H9 (cell line): ENCODE measurements at regions not wholly inside any gene's neighbourhood (a gene's known extent, or its start where the extent isn't known, plus 50 kb on each side); places are given as distances from the start of the nearest gene placed in this dataset.

Experiments
- DNase-seq: peaks from one replicate; pipeline ENCODE4 v3.0.0-alpha.2; 2017
- H2AFZ ChIP-seq: one replicate; pipeline ENCODE4 v1.6.1; 2013; ENCODE audit warnings: mild to moderate bottlenecking, low read length, control low read depth, moderate library complexity
- H2AK5ac ChIP-seq: 2 replicates; pipeline ENCODE4 v1.6.1; 2013; ENCODE audit warnings: low read length, control low read depth, mixed read lengths; ENCODE audit not compliant: insufficient read length
- H2BK120ac ChIP-seq: one replicate; pipeline ENCODE4 v1.6.1; 2013; ENCODE audit warnings: low read depth, mild to moderate bottlenecking, low read length, control low read depth, inconsistent platforms; ENCODE audit not compliant: poor library complexity, severe bottlenecking
- H2BK12ac ChIP-seq: 2 replicates; pipeline ENCODE4 v1.6.1; 2013; ENCODE audit warnings: low read length, control low read depth, mixed read lengths, low read depth; ENCODE audit not compliant: insufficient read length
- H2BK15ac ChIP-seq: 2 replicates; pipeline ENCODE4 v1.6.1; 2013; ENCODE audit warnings: low read depth, low read length, control low read depth
- H2BK20ac ChIP-seq: one replicate; pipeline ENCODE4 v1.6.1; 2013; ENCODE audit warnings: low read depth, mild to moderate bottlenecking, low read length, control low read depth, inconsistent platforms; ENCODE audit not compliant: poor library complexity, severe bottlenecking
- H2BK5ac ChIP-seq: 2 replicates; pipeline ENCODE4 v1.6.1; 2013; ENCODE audit warnings: low read length, control low read depth, mixed read lengths; ENCODE audit not compliant: insufficient read length
- H3K14ac ChIP-seq: 2 replicates; pipeline ENCODE4 v1.6.1; 2013; ENCODE audit warnings: low read length, control low read depth; ENCODE audit not compliant: insufficient read depth
- H3K18ac ChIP-seq: 2 replicates; pipeline ENCODE4 v1.6.1; 2013; ENCODE audit warnings: low read depth, mild to moderate bottlenecking, mixed read lengths, low read length, control low read depth; ENCODE audit not compliant: insufficient read length
- H3K23ac ChIP-seq: 2 replicates; pipeline ENCODE4 v1.6.1; 2013; ENCODE audit warnings: low read length, control low read depth, mixed read lengths, low read depth; ENCODE audit not compliant: insufficient read length
- H3K23me2 ChIP-seq: 2 replicates; pipeline ENCODE4 v1.6.1; 2013; ENCODE audit warnings: low read depth, mild to moderate bottlenecking, mixed read lengths, low read length, control low read depth; ENCODE audit not compliant: insufficient read length, poor library complexity, severe bottlenecking
- H3K27ac ChIP-seq: 2 replicates; pipeline ENCODE4 v1.5.1; 2013; ENCODE audit warnings: low read length, control low read depth, mixed read lengths, low read depth; ENCODE audit not compliant: insufficient read length
- H3K27me3 ChIP-seq: 2 replicates; pipeline ENCODE4 v1.6.1; 2013; ENCODE audit warnings: low read length, control low read depth, inconsistent platforms; ENCODE audit not compliant: insufficient read depth
- H3K4ac ChIP-seq: 2 replicates; pipeline ENCODE4 v1.6.1; 2013; ENCODE audit warnings: low read depth, mild to moderate bottlenecking, control low read depth, inconsistent platforms, low read length, moderate library complexity
- H3K4me1 ChIP-seq: 2 replicates; pipeline ENCODE4 v1.6.1; 2013; ENCODE audit warnings: low read length, control low read depth, inconsistent platforms; ENCODE audit not compliant: insufficient read depth
- H3K4me2 ChIP-seq: 2 replicates; pipeline ENCODE4 v1.6.1; 2013; ENCODE audit warnings: low read length, control low read depth, mixed read lengths; ENCODE audit not compliant: insufficient read length, insufficient read depth
- H3K56ac ChIP-seq: 2 replicates; pipeline ENCODE4 v1.6.1; 2013; ENCODE audit warnings: low read depth, mild to moderate bottlenecking, mixed read lengths, low read length, control low read depth; ENCODE audit not compliant: insufficient read length
- H3K79me1 ChIP-seq: 2 replicates; pipeline ENCODE4 v1.6.1; 2013; ENCODE audit warnings: low read depth, mild to moderate bottlenecking, moderate library complexity, low read length, control low read depth, inconsistent platforms; ENCODE audit not compliant: insufficient read depth, poor library complexity, severe bottlenecking
- H3K79me2 ChIP-seq: 2 replicates; pipeline ENCODE4 v1.6.1; 2013; ENCODE audit warnings: low read length, control low read depth, inconsistent platforms; ENCODE audit not compliant: insufficient read depth
- H3K9ac ChIP-seq: 2 replicates; pipeline ENCODE4 v1.6.1; 2013; ENCODE audit warnings: low read length, control low read depth, mixed read lengths; ENCODE audit not compliant: insufficient read length; ENCODE audit errors: extremely low read depth
- H3K9me3 ChIP-seq: one replicate; pipeline ENCODE4 v1.6.1; 2013; ENCODE audit warnings: low read depth, low read length, inconsistent platforms; ENCODE audit not compliant: control insufficient read depth
- H3T11ph ChIP-seq: one replicate; pipeline ENCODE4 v1.6.1; 2013; ENCODE audit warnings: mild to moderate bottlenecking, low read length, control low read depth, inconsistent platforms
- H4K20me1 ChIP-seq: one replicate; pipeline ENCODE4 v1.6.1; 2013; ENCODE audit not compliant: control insufficient read depth, insufficient read length, insufficient read depth
- H4K5ac ChIP-seq: 2 replicates; pipeline ENCODE4 v1.6.1; 2013; ENCODE audit warnings: low read depth, mild to moderate bottlenecking, mixed read lengths, low read length, control low read depth; ENCODE audit not compliant: insufficient read length
- H4K8ac ChIP-seq: replicated peaks from 2 replicates; pipeline ENCODE4 v1.6.1; 2013; ENCODE audit warnings: low read length, control low read depth, mixed read lengths, low read depth; ENCODE audit not compliant: insufficient read length
- H4K91ac ChIP-seq: 2 replicates; pipeline ENCODE4 v1.6.1; 2013; ENCODE audit warnings: low read depth, mild to moderate bottlenecking, moderate library complexity, mixed read lengths, low read length, control low read depth; ENCODE audit not compliant: insufficient read length
- H3K27ac Mint-ChIP-seq, 3 experiments: 2 replicates in 2 of 3; 3 replicates in 1 of 3; pipeline ENCODE4 v1.8.0; 2020 to 2021; ENCODE audit warnings: mixed read lengths in 3 of 3, mild to moderate bottlenecking in 1 of 3, moderate library complexity in 1 of 3
- H3K27me3 Mint-ChIP-seq: 2 replicates; pipeline ENCODE4 v1.8.0; 2021; ENCODE audit warnings: low read depth, mild to moderate bottlenecking, moderate library complexity, mixed read lengths
- H3K36me3 Mint-ChIP-seq, 3 experiments: 2 replicates in 2 of 3; 3 replicates in 1 of 3; pipeline ENCODE4 v1.8.0; 2020 to 2021; ENCODE audit warnings: low read depth in 3 of 3, mixed read lengths in 3 of 3; ENCODE audit not compliant: insufficient read depth in 1 of 3
- H3K4me1 Mint-ChIP-seq, 2 experiments: 2 replicates each; pipeline ENCODE4 v1.8.0; 2020; ENCODE audit warnings: mixed read lengths in 2 of 2
- H3K4me3 Mint-ChIP-seq, 2 experiments: 2 replicates in 1 of 2; 3 replicates in 1 of 2; pipeline ENCODE4 v1.8.0; 2020 to 2021; ENCODE audit warnings: mild to moderate bottlenecking in 2 of 2, mixed read lengths in 2 of 2, moderate library complexity in 1 of 2
- H3K9me3 Mint-ChIP-seq, 2 experiments: 2 replicates in 1 of 2; 3 replicates in 1 of 2; pipeline ENCODE4 v1.8.0; 2020; ENCODE audit warnings: mild to moderate bottlenecking in 2 of 2, mixed read lengths in 2 of 2, moderate library complexity in 1 of 2
- WGBS: extraction: QIAGEN DNeasy Blood & Tissue Kit; methylation state at CpG from one replicate; pipeline ENCODE4 v1.1.7; 2013; ENCODE audit warnings: missing lambda C conversion rate, low lambda C conversion rate, mixed read lengths; ENCODE audit not compliant: insufficient read length; ENCODE audit errors: extremely low coverage; 5-methylcytosine and 5-hydroxymethylcytosine counted together
- TF ChIP-seq, protein P1 (sequence below): fragments of 200-600 bp; sonication (generic); conservative IDR thresholded peaks from 3 replicates; pipeline ENCODE4 v1.8.0; 2021; ENCODE audit warnings: antibody characterized with exemption, mild to moderate bottlenecking

DNA sequence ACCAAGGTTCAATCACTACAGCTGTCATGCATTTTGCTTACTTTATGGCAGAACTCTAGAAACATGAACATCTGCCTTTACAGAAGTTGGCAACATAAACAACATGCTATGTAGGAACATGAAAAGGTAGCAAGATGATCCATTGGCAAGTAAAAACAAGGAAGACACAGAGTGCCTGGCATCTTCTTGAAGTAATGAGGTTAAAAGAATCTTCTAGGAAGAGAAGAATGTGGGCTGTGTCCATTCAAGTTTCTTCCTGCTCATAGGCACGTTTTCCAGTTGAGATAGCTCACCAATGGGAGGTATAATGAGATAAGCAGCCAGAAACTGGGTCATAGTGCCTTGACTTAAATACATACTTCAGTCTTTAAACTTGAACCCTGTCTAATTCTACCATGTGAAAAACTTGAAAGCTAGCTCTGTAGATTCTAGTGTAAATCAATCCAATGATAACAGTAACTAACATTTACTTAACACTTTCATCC lies 109.4 kb upstream of the PRLR start:
- Histone ChIP-seq H4K8ac (no peak overlapping the region), H3K9ac (no peak overlapping the region), H4K91ac (no peak overlapping the region), H2AFZ (no peak overlapping the region), H2BK120ac (no peak overlapping the region), H3K56ac (no peak overlapping the region), H3K27ac (peak overlapping the region; percentile 100), H3K79me2 (no peaks in the 10 kb centered on the region), H3K23ac (no peak overlapping the region), H2BK20ac (no peak overlapping the region), H3K27me3 (no peaks in the 10 kb centered on the region), H3K14ac (no peak overlapping the region), H3K4ac (no peak overlapping the region; the same call in 1 of the 2 replicates), H2BK15ac (no peak overlapping the region), H2BK12ac (peak overlapping the region; percentile 97), H3T11ph (peak overlapping the region; percentile 1), H3K18ac (no peak overlapping the region), H3K9me3 (peaks cover 8% of the 10 kb centered on the region), H3K4me1 (peaks cover 6% of the 10 kb centered on the region; the same call in 1 of the 2 replicates), H3K79me1 (no peaks in the 10 kb centered on the region), H2AK5ac (peak overlapping the region; percentile 98), H3K23me2 (no peaks in the 10 kb centered on the region), H2BK5ac (no peak overlapping the region), H4K5ac (no peak overlapping the region), H3K4me2 (no peak overlapping the region), H4K20me1 (no peaks in the 10 kb centered on the region)
- TF ChIP-seq, protein P1, sequence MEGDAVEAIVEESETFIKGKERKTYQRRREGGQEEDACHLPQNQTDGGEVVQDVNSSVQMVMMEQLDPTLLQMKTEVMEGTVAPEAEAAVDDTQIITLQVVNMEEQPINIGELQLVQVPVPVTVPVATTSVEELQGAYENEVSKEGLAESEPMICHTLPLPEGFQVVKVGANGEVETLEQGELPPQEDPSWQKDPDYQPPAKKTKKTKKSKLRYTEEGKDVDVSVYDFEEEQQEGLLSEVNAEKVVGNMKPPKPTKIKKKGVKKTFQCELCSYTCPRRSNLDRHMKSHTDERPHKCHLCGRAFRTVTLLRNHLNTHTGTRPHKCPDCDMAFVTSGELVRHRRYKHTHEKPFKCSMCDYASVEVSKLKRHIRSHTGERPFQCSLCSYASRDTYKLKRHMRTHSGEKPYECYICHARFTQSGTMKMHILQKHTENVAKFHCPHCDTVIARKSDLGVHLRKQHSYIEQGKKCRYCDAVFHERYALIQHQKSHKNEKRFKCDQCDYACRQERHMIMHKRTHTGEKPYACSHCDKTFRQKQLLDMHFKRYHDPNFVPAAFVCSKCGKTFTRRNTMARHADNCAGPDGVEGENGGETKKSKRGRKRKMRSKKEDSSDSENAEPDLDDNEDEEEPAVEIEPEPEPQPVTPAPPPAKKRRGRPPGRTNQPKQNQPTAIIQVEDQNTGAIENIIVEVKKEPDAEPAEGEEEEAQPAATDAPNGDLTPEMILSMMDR = no peak
- Mint-ChIP-seq H3K9me3 (peaks cover 17 to 18% of the 10 kb centered on the region in 2 experiments), H3K27me3 (no peaks in the 10 kb centered on the region), H3K4me1 (peaks cover 37 to 38% of the 10 kb centered on the region in 2 experiments), H3K36me3 (peaks cover 7 to 31% (median 12%) of the 10 kb centered on the region in 3 experiments; a peak in 6 of 7 replicates), H3K4me3 (no peak overlapping the region), H3K27ac (no peak overlapping the region)
- DNase-seq = no peak
- no CpG with 5 or more reads among the region's 1 CpG for WGBS
